ENCODE measurements at regions not wholly inside any gene's neighbourhood (a gene's known extent, or its start where the extent isn't known, plus 50 kb on each side); places are given as distances from the start of the nearest gene placed in this dataset.

GRCh38 chr17:79506955-79507354 is 103.9 kb downstream of the RBFOX3 start:
- TF ChIP-seq CTCF (conservative IDR thresholded peaks at IDR 0.05) (no peak), ZFX (IDR thresholded peaks at IDR 0.05) (no peak)

All from C4-2B (cell line).